ENCODE measurements at regions not wholly inside any gene's neighbourhood (a gene's known extent, or its start where the extent isn't known, plus 50 kb on each side); places are given as distances from the start of the nearest gene placed in this dataset.

- peaks cover 10 to 29% of the 10 kb centered on the region in 2 donors for H3K27me3 ChIP-seq
- H3K4me3 ChIP-seq = no peak overlapping the region
- no peak overlapping the region for H3K27ac ChIP-seq
- no peak for TF ChIP-seq CTCF (IDR thresholded peaks at IDR 0.05)
- DNase-seq (ENCODE audit: low spot score) = no peak
- H3K36me3 ChIP-seq = no peaks in the 10 kb centered on the region
- peaks cover 0 to 7% of the 10 kb centered on the region in 2 donors for H3K9me3 ChIP-seq
- peaks cover 0 to 16% of the 10 kb centered on the region in 2 donors for H3K4me1 ChIP-seq
These were observed 134.9 kb upstream of the ZIC3 start for GRCh38 chrX:137430984-137431475.

DNA sequence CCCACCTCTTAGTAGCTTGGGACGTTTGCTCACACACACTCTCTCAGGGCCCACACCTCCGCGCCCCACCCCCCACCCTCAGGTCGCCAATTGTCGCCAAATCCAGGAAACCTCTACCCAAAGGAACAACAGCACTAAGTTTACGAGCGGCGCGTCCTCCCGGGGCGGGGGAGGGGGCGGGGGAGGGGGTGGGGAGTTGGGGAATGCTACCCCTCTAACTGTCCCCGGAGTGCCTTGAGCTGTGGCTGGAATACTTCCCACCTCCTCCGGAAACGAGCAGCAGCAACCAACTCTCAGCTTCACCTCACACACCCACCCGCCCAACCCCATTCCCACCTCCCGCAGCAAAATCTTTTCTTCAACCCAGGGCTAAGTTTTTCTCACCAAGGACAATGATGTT lies 135.6 kb upstream of the ZIC3 start:
- peaks cover 0 to 16% of the 10 kb centered on the region in 2 donors for H3K4me1 ChIP-seq
- no peak for DNase-seq (ENCODE audit: low spot score)
- H3K9me3 ChIP-seq = peaks cover 0 to 4% of the 10 kb centered on the region in 2 donors
- H3K27ac ChIP-seq = no peak overlapping the region
- no peak for TF ChIP-seq CTCF (IDR thresholded peaks at IDR 0.05)
- H3K27me3 ChIP-seq = peaks cover 10 to 35% of the 10 kb centered on the region in 2 donors
- H3K36me3 ChIP-seq = no peaks in the 10 kb centered on the region
- no peak overlapping the region for H3K4me3 ChIP-seq

GRCh38 chrX:137428766-137429591 lies 136.9 kb upstream of the ZIC3 start:
- peaks cover 0 to 16% of the 10 kb centered on the region in 2 donors for H3K4me1 ChIP-seq
- H3K36me3 ChIP-seq = no peaks in the 10 kb centered on the region
- peaks cover 10 to 42% of the 10 kb centered on the region in 2 donors for H3K27me3 ChIP-seq
- peak overlapping the region in 1 of 2 donors; percentile 46 for H3K4me3 ChIP-seq
- DNase-seq (ENCODE audit: low spot score) = no peak
- H3K9me3 ChIP-seq = no peaks in the 10 kb centered on the region
- no peak overlapping the region for H3K27ac ChIP-seq
- no peak for TF ChIP-seq CTCF (IDR thresholded peaks at IDR 0.05)

DNA sequence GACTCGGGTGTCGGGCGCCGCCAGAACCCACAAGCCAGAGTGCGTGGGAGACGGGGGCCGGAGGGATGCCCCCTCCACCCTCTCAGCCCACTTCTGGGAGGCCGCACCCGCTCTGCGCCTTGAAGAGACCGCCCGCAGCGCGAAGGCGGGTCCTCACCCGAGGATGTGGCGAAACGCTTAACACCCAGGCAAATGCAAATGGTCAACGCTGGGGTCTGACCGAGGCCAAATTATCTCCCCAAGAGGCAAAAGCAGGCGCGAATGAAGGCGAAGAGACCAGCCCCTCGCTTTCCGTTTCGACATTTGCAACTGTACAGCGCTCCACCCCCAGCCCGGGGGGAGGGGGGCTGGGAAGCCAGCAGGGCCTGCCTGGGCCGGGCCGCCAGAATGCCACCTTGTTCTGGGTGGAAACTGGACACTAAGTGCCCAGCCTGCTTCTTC lies 137.7 kb upstream of the ZIC3 start:
- Histone ChIP-seq H3K4me1 (peaks cover 0 to 16% of the 10 kb centered on the region in 2 donors), H3K36me3 (no peaks in the 10 kb centered on the region), H3K27me3 (peaks cover 13 to 42% of the 10 kb centered on the region in 2 donors), H3K27ac (no peak overlapping the region), H3K4me3 (peak overlapping the region; percentile 20 to 46), H3K9me3 (no peaks in the 10 kb centered on the region)
- no peak for DNase-seq (ENCODE audit: low spot score)
- no peak for TF ChIP-seq CTCF (IDR thresholded peaks at IDR 0.05)

DNA sequence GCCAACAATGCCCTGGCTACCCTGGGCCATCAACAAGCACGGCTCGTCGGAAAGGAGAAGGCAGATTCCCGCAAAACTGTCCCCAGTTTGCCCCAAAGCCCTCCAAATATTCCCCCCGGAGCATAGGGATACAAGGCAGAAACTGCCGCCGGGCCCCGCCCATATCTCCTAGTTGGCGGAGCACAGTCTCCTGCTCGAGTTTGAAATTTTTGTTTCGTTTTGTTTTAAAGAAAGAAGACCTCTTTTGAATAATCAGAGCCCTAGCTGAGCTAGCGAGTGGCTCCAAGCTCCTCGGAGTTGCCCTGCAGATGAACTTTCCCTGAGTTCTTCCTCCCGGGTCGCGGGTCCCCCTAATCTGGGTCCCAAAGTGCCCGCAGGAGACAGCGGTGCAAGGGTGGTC lies 138.1 kb upstream of the ZIC3 start:
- TF ChIP-seq CTCF (IDR thresholded peaks at IDR 0.05) = no peak
- peak overlapping the region; percentile 20 to 46 for H3K4me3 ChIP-seq
- no peaks in the 10 kb centered on the region for H3K36me3 ChIP-seq
- H3K27ac ChIP-seq = no peak overlapping the region
- H3K9me3 ChIP-seq = no peaks in the 10 kb centered on the region
- peaks cover 13 to 42% of the 10 kb centered on the region in 2 donors for H3K27me3 ChIP-seq
- peaks cover 0 to 16% of the 10 kb centered on the region in 2 donors for H3K4me1 ChIP-seq
- DNase-seq (ENCODE audit: low spot score) = no peak

Measured in right atrium auricular region (tissue), 2 donors.